Mesothelial cell of epicardium (in vitro differentiated cells): ENCODE measurements at regions not wholly inside any gene's neighbourhood (a gene's known extent, or its start where the extent isn't known, plus 50 kb on each side); places are given as distances from the start of the nearest gene placed in this dataset.
"Not testable (repeated sequence)": the region's sequence is repeated elsewhere in the genome, so short reads cannot be mapped to it uniquely, and the experiment has no call there.

Source experiments
- DNase-seq, 2 experiments: peaks; one replicate each; pipeline ENCODE4 v3.0.0; 2021; ENCODE audit warnings: low spot score in 2 of 2; ENCODE audit not compliant: unreplicated experiment in 2 of 2
- H3K27ac Mint-ChIP-seq: 2 replicates; pipeline ENCODE4 v1.8.0; 2021; ENCODE audit warnings: mixed read lengths
- H3K27me3 Mint-ChIP-seq: 2 replicates; pipeline ENCODE4 v1.8.0; 2021; ENCODE audit warnings: low read depth, mixed read lengths
- H3K36me3 Mint-ChIP-seq: 2 replicates; pipeline ENCODE4 v1.8.0; 2021; ENCODE audit warnings: mixed read lengths
- H3K4me1 Mint-ChIP-seq: 2 replicates; pipeline ENCODE4 v1.8.0; 2021; ENCODE audit warnings: mixed read lengths
- H3K4me3 Mint-ChIP-seq: 2 replicates; pipeline ENCODE4 v1.8.0; 2021; ENCODE audit warnings: mild to moderate bottlenecking, moderate library complexity, mixed read lengths
- H3K9me3 Mint-ChIP-seq: 2 replicates; pipeline ENCODE4 v1.8.0; 2021; ENCODE audit warnings: mixed read lengths
- CTCF ChIP-seq: fragments of 200-600 bp; sonication (generic); IDR thresholded peaks from one replicate; pipeline ENCODE4 v1.5.0; 2021; ENCODE audit warnings: antibody characterized with exemption; ENCODE audit not compliant: unreplicated experiment

GRCh38 chr3:104257486-104257885 is 1109.2 kb upstream of the ALCAM start:
- Mint-ChIP-seq H3K4me3 (no peak overlapping the region), H3K27ac (no peak overlapping the region), H3K9me3 (no peaks in the 10 kb centered on the region), H3K36me3 (no peaks in the 10 kb centered on the region), H3K4me1 (no peaks in the 10 kb centered on the region), H3K27me3 (no peaks in the 10 kb centered on the region)
- DNase-seq = no peak
- no peak for TF ChIP-seq CTCF

GRCh38 chr3:104263477-104263876 is 1103.2 kb upstream of the ALCAM start:
- H3K9me3 Mint-ChIP-seq = peaks cover 8% of the 10 kb centered on the region
- H3K27me3 Mint-ChIP-seq = no peaks in the 10 kb centered on the region
- TF ChIP-seq CTCF = no peak
- H3K4me3 Mint-ChIP-seq = no peak overlapping the region
- DNase-seq = no peak
- H3K27ac Mint-ChIP-seq = no peak overlapping the region
- H3K4me1 Mint-ChIP-seq = no peaks in the 10 kb centered on the region
- no peaks in the 10 kb centered on the region for H3K36me3 Mint-ChIP-seq

- H3K27me3 Mint-ChIP-seq, H3K36me3 Mint-ChIP-seq, DNase-seq, H3K4me3 Mint-ChIP-seq, H3K4me1 Mint-ChIP-seq, H3K27ac Mint-ChIP-seq, H3K9me3 Mint-ChIP-seq: not testable (repeated sequence)
Observed at GRCh38 chr3:104266219-104266618, 1100.5 kb upstream of the ALCAM start.

GRCh38 chr3:104269771-104270170 is 1096.9 kb upstream of the ALCAM start:
- Mint-ChIP-seq H3K27ac (no peak overlapping the region), H3K4me1 (no peaks in the 10 kb centered on the region)
- no peak for TF ChIP-seq CTCF

GRCh38 chr3:104273046-104273649 is 1093.6 kb upstream of the ALCAM start:
- DNase-seq = no peak
- H3K36me3 Mint-ChIP-seq = peaks cover 2% of the 10 kb centered on the region
- no peak overlapping the region for H3K27ac Mint-ChIP-seq
- no peak overlapping the region for H3K4me3 Mint-ChIP-seq
- H3K9me3 Mint-ChIP-seq = peaks cover 21% of the 10 kb centered on the region
- H3K4me1 Mint-ChIP-seq = no peaks in the 10 kb centered on the region
- peak; percentile 61 for TF ChIP-seq CTCF
- H3K27me3 Mint-ChIP-seq = no peaks in the 10 kb centered on the region

More at GRCh38 chr3:104269771-104270170, 1096.9 kb upstream of the ALCAM start:
- H3K27me3 Mint-ChIP-seq = no peaks in the 10 kb centered on the region
- H3K4me3 Mint-ChIP-seq = no peak overlapping the region
- no peak for DNase-seq
- H3K9me3 Mint-ChIP-seq = peaks cover 8% of the 10 kb centered on the region
- no peaks in the 10 kb centered on the region for H3K36me3 Mint-ChIP-seq

GRCh38 chr3:104275199-104275598 is 1091.5 kb upstream of the ALCAM start:
- peaks cover 4% of the 10 kb centered on the region for H3K36me3 Mint-ChIP-seq

More at GRCh38 chr3:104275199-104275598, 1091.5 kb upstream of the ALCAM start:
- no peak for DNase-seq
- Mint-ChIP-seq H3K4me3 (no peak overlapping the region), H3K27me3 (no peaks in the 10 kb centered on the region), H3K4me1 (no peaks in the 10 kb centered on the region), H3K27ac (no peak overlapping the region), H3K9me3 (peaks cover 38% of the 10 kb centered on the region)
- no peak for TF ChIP-seq CTCF
